Activated gamma-delta T cell treated with anti-CD3 and anti-CD28 coated beads, Interleukin-2, amount 50 U/mL, for 16 hours (primary cell): ENCODE measurements at regions not wholly inside any gene's neighbourhood (a gene's known extent, or its start where the extent isn't known, plus 50 kb on each side); places are given as distances from the start of the nearest gene placed in this dataset.
"Not testable (repeated sequence)": the region's sequence is repeated elsewhere in the genome, so short reads cannot be mapped to it uniquely, and the experiment has no call there.

Experiments
- DNase-seq: peaks from one replicate; pipeline ENCODE4 v3.0.0-alpha.2; 2020; ENCODE audit warnings: low read depth

- no peak for DNase-seq
Observed at GRCh38 chr4:25981749-25982148, 67.7 kb downstream of the SMIM20 start.

- DNase-seq = no peak
Observed at GRCh38 chr4:25982962-25983361, 68.9 kb downstream of the SMIM20 start.

GRCh38 chr4:25984266-25984665, 70.2 kb downstream of the SMIM20 start:
- no peak for DNase-seq

DNA sequence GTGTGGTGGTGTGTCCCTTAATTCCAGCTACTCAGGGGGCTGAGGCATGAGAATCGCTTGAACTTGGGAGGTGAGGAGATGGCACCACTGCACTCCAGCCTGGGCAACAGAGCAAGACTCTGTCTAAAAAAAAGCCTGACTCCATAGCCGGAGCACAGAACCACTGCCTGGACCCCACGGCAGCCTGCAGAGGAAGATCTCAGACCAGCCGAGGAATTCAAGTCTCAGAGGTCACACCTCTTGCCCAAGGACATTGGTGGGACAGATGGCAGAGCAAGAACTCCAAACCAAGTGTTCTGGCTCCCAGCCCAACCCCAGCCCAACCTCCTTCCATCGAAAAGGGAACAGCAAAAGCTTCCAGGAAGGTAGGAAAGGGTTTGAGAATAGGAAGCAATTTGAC, 70.8 kb downstream of the SMIM20 start:
- no peak for DNase-seq

- no peak for DNase-seq
Observed at GRCh38 chr4:25986807-25987206, 72.8 kb downstream of the SMIM20 start.

GRCh38 chr4:25991340-25991739, 77.3 kb downstream of the SMIM20 start:
- DNase-seq = no peak

DNA sequence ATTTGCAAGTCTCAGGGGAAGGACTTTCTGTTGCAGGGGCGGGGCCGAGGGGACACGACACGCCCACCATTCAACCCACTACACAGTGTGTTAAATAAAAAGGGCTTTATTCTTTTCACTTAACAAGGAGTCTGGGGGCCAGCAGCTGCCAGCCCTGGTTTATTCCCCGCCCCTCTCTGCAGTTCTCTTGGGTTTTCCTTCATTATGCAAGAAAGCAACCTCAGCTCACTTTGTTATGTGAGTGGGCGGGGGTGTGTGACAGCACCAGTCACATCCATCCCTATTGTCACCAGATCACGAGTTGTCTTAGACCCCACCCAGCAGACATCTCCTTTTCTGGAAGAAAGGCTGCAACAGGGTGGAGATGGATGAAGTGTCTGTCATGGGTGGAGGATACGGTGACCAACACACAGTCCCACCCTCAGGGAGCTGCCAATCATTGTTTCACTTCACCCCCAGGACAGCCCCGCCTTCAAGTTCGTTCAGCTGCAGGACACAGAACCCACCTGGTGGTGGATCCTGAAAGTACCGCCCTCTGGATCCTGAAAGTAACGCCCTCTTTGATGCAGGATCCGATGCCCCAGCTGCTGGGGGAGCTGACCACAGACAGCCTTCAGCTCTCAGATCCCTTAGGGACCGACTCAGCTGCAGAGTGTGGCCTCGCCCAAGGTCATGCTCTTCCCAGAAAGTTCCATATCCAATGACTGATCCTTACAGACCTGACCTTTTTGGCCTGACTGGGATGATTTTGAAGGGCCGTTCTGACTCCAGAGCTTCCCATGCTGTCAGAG, 79.6 kb downstream of the SMIM20 start:
- no peak for DNase-seq

- DNase-seq = not testable (repeated sequence)
Observed at GRCh38 chr4:25994577-25994976, 80.6 kb downstream of the SMIM20 start.

DNA sequence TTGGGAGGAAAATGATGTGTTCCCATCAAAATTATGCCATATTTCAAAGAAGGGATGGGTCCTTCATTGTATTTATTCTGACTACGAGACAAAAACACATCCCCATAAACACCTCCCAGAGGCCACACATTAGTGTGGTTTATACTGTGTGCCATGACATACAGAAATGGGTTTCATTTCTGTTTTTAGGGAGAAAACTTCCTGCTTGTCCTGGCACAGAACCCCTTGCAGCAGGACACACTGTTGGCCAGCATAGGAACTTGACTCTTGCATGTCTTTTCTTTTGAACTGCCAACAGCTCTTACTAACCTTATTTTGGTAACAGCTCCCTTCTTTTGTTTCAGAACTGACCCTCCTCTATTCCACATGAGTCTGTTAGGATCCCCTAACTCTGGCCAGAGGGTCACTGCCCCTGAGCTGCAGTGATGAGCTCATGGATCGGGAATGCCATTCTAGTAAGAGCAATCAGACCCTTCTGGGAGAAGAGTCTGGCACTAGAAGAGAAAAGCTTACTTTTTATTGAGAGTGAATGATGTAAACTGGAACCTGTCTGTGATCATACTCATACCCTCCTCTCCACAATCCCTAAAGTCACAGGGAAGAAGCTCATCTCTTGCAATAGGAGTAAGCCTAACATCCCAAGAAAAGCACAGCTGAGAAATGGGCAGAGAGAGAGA, 86.4 kb downstream of the SMIM20 start:
- DNase-seq = no peak

- DNase-seq = no peak
Observed at GRCh38 chr4:26001413-26001812, 87.4 kb downstream of the SMIM20 start.

DNA sequence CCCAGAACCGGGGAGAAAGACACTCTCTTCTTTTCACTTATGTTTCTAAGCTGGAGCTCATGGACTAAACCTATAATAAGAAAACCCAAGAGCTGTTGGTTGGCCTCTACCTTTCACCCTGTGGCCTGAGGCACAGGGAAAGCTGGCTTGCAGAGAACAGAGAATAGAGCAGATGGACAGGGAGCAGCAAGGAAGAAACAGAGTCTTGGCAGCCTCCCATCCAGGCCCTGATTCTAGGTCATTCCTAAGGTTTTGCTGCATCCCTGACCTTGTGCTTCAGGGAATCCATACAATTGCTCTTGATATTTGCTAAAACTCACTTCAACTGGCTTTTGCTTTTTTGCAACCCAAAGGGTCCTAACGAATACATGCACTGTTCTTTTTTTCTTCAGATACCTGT, 87.8 kb downstream of the SMIM20 start:
- no peak for DNase-seq

- no peak for DNase-seq
Observed at GRCh38 chr4:26003056-26003455, 89.0 kb downstream of the SMIM20 start.

DNA sequence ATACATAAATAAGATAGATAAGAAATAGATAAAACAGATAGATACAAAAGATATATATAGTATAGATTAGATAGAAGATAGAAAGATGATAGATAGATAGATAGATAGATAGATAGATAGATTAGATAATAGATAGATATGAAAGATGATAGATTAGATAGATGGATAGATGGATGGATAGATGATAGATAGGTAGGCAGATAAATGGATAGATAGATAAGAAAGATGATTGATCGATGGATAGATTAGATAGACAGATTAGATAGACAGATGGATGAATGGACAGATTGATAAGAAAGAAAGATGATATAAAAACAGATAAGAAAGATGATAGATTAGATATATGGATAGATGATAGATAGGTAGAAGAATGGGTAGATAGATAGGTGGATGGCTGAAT, 90.3 kb downstream of the SMIM20 start:
- no peak for DNase-seq

DNA sequence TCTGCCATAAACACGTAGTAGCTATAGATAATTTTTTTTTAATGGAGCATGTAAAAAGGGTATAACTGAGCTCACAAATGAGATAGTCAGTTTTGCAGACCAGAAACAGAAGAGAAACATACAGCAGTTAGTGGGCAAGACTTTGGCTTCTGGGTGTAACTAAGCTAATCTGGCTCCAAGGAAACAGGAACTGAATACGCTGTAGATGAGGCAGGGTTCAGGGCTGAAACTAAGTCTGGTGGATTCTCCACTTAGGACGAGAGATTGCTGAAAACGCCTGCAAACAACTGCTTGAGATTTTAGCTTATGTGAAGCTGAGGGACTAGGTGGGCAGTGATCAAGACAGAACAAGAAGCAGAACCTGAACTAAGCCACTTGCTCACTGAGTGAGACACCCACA, 91.7 kb downstream of the SMIM20 start:
- no peak for DNase-seq

DNA sequence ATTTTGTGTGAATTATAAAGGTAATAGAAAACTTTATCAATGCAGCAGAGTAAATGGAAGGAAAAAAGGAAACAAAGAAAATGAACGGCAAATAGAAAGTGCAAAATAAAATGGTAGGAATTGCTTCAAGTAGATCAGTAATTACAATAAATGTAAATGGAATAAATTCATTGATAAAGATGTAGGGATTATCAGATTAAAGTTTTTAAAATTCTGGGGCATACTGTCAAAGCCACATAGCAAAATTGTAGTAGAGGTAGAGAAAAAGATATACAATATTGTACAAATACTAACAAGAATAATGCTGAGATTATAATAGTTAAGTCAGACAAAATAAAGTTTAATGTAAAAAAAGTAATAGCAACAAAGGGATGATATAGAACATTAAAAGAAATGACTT, 94.7 kb downstream of the SMIM20 start:
- DNase-seq = no peak

GRCh38 chr4:26009502-26009901, 95.5 kb downstream of the SMIM20 start:
- no peak for DNase-seq

- DNase-seq = no peak
Observed at GRCh38 chr4:26010304-26010703, 96.3 kb downstream of the SMIM20 start.

GRCh38 chr4:26013629-26014028, 99.6 kb downstream of the SMIM20 start:
- no peak for DNase-seq

GRCh38 chr4:26015133-26015651, 101.2 kb downstream of the SMIM20 start:
- no peak for DNase-seq

DNA sequence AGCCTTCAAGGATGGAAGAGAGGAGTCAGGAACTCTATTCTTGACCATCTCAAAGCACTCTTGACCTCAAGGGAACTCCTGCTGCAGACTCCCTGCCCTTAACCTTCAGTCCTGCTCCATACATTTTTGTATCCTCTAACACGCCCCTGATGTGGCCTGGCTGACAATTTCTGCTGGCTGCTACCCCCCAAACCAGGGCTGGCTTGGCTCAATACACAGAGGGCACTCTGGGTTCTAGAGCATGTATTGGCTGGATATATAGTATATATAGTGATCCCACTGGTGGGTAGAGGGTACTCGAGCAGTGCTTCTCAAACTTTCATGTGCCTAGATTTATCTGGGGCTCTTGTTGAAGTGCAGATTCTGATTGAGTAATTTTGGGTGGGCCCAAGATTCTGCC, 101.9 kb downstream of the SMIM20 start:
- DNase-seq = no peak

- no peak for DNase-seq
Observed at GRCh38 chr4:26017531-26017930, 103.5 kb downstream of the SMIM20 start.

- DNase-seq = not testable (repeated sequence)
Observed at GRCh38 chr4:26017961-26018700, 104.1 kb downstream of the SMIM20 start.
